GM18505 (cell line): ENCODE measurements at regions not wholly inside any gene's neighbourhood (a gene's known extent, or its start where the extent isn't known, plus 50 kb on each side); places are given as distances from the start of the nearest gene placed in this dataset.

Source experiments
- ATAC-seq: cut with Tn5 transposase; IDR thresholded peaks from one replicate; pipeline ENCODE4 v1.9.1; 2021; ENCODE audit not compliant: unreplicated experiment
- POLR2A ChIP-seq: IDR thresholded peaks from 4 replicates; pipeline ENCODE4 v1.6.1; 2011; ENCODE audit warnings: borderline replicate concordance; ENCODE audit not compliant: insufficient read depth, insufficient read length; ENCODE audit errors: extremely low read depth

DNA sequence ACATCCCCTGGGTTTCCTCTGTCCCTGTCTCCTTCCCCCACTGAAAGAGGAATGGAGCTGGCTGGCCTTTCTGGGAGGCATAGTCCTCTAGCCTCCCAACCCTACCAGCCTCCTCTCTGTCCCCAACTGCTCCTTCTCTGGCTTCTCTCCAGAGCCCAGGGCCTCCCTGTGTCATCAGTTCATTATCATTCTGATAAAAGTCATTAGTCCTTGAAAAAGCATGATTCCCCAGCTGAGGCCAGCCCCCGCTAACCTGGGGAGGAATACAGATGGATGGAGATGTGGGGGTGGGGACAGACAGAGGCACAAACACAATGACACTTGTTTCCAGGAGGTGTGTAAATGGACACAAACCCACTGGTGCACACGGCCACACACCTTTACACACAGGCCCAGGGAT, 73.6 kb upstream of the HSPA9 start:
- no peak for TF ChIP-seq POLR2A
- no peak for ATAC-seq

- no peak for TF ChIP-seq POLR2A
- ATAC-seq, result no peak
These were observed 72.7 kb upstream of the HSPA9 start for GRCh38 chr5:138647794-138648410.

DNA sequence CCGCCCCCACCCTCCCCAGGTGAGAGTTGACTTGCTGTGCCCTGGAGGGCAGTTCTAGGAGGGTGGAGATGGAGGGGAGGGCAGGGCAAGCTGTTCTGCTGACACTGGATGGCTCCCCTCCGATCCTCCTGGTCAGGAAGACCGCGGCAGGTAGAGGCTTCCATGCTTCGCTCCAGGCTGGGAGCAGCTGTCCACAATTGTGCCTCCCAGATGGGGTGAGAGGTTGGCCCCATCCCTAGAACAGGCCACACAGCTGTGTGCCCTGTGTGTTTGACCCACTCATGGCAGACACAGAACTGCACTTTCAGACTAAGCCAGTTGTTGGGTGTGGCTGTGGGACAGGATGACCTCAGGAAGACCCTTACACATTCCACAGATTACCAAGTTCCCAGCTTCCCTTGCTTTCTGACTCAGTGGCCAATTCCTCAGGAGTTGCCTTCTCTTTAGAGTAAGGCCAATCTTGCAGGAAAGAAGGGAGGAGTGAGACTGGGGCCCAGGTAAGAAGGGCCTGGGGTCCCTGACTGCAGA, 72.1 kb upstream of the HSPA9 start:
- no peak for TF ChIP-seq POLR2A

DNA sequence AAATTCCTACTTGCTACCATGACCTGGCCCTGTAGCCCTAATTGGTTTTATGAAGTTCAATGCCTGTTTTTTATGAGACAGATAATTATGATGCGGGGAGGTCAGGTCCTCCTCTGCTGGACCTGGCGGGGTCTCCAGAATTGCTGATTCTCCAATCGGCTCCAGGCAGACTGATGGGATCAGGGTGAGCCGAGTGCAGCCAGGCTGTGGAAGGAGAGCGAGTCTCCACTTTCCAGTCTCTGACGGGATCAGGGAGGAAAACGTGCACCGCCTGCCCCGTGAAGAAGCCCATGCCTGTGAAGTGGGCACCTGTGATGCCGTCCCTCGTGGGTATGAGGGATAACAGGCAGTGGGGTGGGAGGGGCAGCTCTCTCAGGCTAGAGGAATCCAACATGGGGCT, 71.5 kb upstream of the HSPA9 start:
- no peak for TF ChIP-seq POLR2A

More for the DNA sequence above, 72.1 kb upstream of the HSPA9 start:
- ATAC-seq, result no peak

GRCh38 chr5:138645778-138646575, 70.8 kb upstream of the HSPA9 start:
- no peak for TF ChIP-seq POLR2A
- no peak for ATAC-seq

More for the DNA sequence above, 71.5 kb upstream of the HSPA9 start:
- no peak for ATAC-seq

- no peak for ATAC-seq
- TF ChIP-seq POLR2A, result no peak
These were observed 68.0 kb upstream of the HSPA9 start for GRCh38 chr5:138643040-138643791.

- TF ChIP-seq POLR2A, result no peak
- ATAC-seq, result no peak
These were observed 66.5 kb upstream of the HSPA9 start for GRCh38 chr5:138641547-138642298.

- no peak for ATAC-seq
- no peak for TF ChIP-seq POLR2A
These were observed 65.5 kb upstream of the HSPA9 start for GRCh38 chr5:138640646-138641254.

DNA sequence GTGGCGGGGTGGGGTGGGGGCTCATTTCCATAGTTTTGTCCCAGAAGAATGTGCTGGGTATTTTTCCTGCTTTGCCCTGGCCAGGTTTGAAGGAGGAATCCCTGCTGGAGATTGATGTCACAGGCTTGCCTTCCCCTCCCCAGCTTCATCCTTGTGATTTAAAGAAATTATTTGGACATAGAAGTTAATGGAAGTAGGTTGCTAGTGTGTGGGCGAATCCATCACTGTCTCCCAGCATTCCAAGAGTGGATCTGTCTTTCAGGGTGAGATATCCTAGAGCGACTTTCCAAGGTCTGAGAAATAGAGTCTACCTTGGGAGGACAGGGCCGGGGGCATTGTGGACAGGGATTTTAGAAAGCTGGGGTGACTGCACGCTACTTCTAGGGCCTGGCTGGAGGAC, 64.9 kb upstream of the HSPA9 start:
- no peak for ATAC-seq
- no peak for TF ChIP-seq POLR2A

- ATAC-seq, result no peak
- TF ChIP-seq POLR2A, result no peak
These were observed 64.1 kb upstream of the HSPA9 start for GRCh38 chr5:138639326-138639725.

DNA sequence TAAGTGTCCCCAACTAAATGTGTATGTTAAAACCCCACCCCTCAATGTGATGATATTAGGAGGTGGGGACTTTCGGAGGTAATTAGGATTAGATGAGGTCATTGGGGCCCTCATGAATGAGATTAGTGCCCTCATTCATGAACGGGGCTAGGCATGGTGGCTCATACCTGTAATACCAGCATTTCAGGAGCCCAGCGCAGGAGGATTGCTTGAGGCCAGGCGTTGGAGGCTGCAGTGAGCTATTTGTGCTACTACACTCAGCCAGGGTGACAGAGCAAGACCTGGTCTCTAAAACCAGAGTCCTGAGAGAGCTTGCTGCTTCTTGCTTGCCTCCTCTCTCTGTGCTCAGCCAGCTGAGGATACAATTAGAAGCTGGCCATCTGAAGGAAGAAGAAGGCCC, 62.1 kb upstream of the HSPA9 start:
- ATAC-seq, result no peak
- TF ChIP-seq POLR2A, result no peak

GRCh38 chr5:138636398-138636944, 61.3 kb upstream of the HSPA9 start:
- no peak for ATAC-seq
- no peak for TF ChIP-seq POLR2A
